ENCODE measurements at regions not wholly inside any gene's neighbourhood (a gene's known extent, or its start where the extent isn't known, plus 50 kb on each side); places are given as distances from the start of the nearest gene placed in this dataset.

DNA sequence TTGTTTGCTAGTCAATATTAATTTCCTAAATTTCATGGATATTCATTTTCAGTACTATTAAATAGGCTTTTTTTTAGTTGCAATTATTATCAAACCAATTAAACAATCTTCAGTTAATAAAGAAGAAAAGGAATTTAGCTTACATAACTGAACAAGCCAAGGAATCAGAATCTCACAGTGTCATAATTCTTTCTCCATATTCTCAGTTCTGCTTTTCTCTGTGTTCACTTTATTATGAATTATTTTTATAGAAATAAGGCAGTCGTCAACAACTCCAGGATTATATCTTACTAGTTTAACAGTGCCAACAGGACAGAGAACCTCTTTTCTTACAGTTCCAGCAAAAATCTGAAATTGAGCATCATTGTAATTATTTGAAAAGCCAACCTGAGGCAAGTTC is 221.7 kb downstream of the CGGBP1 start (continued):
- TF ChIP-seq, protein P1, sequence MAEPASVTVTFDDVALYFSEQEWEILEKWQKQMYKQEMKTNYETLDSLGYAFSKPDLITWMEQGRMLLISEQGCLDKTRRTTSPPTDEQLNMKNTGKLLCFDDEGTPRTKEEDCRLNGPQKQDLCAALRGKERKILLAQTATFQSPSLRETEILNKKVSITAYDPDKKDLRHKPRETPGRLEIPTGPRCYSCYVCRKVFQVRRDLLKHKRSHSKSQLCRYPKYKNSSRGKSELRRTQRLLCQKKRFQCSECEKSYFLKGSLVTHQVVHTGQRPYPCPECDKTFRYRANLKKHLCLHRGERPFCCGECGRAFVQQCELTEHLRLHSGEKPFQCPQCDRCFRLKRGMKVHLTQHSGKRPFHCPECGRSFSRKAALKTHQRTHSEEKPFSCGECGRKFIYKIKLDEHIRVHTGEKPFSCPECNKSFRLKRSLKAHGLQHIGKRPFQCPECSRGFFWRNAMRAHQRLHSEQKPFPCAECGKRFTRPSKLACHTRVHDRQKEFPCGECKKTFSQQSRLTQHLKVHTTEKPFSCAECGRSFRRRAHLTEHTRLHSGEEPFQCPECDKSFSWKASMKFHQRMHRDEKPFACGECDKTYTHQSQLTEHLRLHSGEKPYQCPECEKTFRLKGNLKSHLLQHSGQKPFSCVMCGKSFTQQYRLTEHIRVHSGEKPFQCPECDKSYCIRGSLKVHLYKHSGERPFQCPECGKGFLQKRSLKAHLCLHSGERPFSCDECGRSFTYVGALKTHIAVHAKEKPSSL (CRISPR knock-in tag; conservative IDR thresholded peaks at IDR 0.05) = no peak
- no peak for TF ChIP-seq SMAD4 (CRISPR knock-in tag; IDR thresholded peaks at IDR 0.05)
- TF ChIP-seq NFE2L1 (CRISPR knock-in tag; IDR thresholded peaks at IDR 0.05) = no peak
- TF ChIP-seq GRHL2 (CRISPR knock-in tag; IDR thresholded peaks at IDR 0.05; ENCODE audit: insufficient replicate concordance, severe bottlenecking) = no peak
- no peak for TF ChIP-seq NFATC4 (CRISPR knock-in tag; IDR thresholded peaks at IDR 0.05)
- TF ChIP-seq TP53 (CRISPR knock-in tag; IDR thresholded peaks at IDR 0.05) = no peak
- no peak for TF ChIP-seq NR1H2 (CRISPR knock-in tag; IDR thresholded peaks at IDR 0.05)
- TF ChIP-seq MLX (CRISPR knock-in tag; IDR thresholded peaks at IDR 0.05) = no peak
- no peak for TF ChIP-seq E2F4 (CRISPR knock-in tag; IDR thresholded peaks at IDR 0.05; ENCODE audit: borderline replicate concordance, low read depth)

DNA sequence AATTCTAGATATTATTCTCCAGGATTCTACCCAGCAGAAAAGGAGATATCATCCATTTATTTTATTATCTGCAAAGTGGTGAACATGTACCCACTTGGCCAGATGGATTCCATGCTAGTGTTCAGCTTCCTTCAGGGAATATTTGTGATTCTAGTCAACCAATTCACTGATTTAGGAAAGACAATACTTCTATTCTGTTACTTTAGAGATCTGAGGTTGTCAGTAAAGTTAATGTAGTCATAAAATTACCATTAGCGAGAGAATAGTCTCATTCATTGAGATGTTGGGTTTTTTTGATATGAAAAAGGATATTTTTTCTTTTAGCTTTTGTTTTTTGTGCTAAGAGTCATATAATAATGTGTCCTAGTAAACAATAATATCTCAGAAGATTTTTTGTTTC is 222.8 kb downstream of the CGGBP1 start:
- TF ChIP-seq ZBTB43 (CRISPR knock-in tag; IDR thresholded peaks at IDR 0.05) (no peak), MYBL2 (CRISPR knock-in tag; IDR thresholded peaks at IDR 0.05) (no peak)
- H3K27ac Mint-ChIP-seq = no peak overlapping the region
- DNase-seq (ENCODE audit: low spot score) = no peak
- H3K9me3 Mint-ChIP-seq = peaks cover 18% of the 10 kb centered on the region
- no peak for ATAC-seq
- no peak overlapping the region for H3K4me3 Mint-ChIP-seq
- ChIA-PET POLR2A (no interaction called here), CTCF (no interaction called here)
- no peaks in the 10 kb centered on the region for H3K4me1 Mint-ChIP-seq
- H3K27me3 Mint-ChIP-seq (ENCODE audit: low read depth) = no peaks in the 10 kb centered on the region
- H3K36me3 Mint-ChIP-seq = peaks cover 9% of the 10 kb centered on the region

- no peak for DNase-seq (ENCODE audit: low spot score)
- POLR2A ChIA-PET = no interaction called here
- Mint-ChIP-seq H3K36me3 (peaks cover 7% of the 10 kb centered on the region), H3K27me3 (ENCODE audit: low read depth) (no peaks in the 10 kb centered on the region), H3K27ac (no peak overlapping the region), H3K4me1 (no peaks in the 10 kb centered on the region), H3K9me3 (peaks cover 14% of the 10 kb centered on the region), H3K4me3 (no peak overlapping the region)
- ATAC-seq = no peak
- CTCF ChIA-PET = interaction anchor here (0.5 kb wide), 1 partner anchor 485 kb away, joined by 3 read pairs; no protein-coding TSS in a partner anchor
- TF ChIP-seq FOXK1 (CRISPR knock-in tag; IDR thresholded peaks at IDR 0.05) = no peak
- TF ChIP-seq ZBTB21 (CRISPR knock-in tag; IDR thresholded peaks at IDR 0.05; ENCODE audit: borderline replicate concordance) = no peak
- no peak for TF ChIP-seq ZNF512 (CRISPR knock-in tag; IDR thresholded peaks at IDR 0.05; ENCODE audit: borderline replicate concordance)
- TF ChIP-seq ATF1 (CRISPR knock-in tag; IDR thresholded peaks at IDR 0.05) = no peak
- no peak for TF ChIP-seq ZNF219 (CRISPR knock-in tag; IDR thresholded peaks at IDR 0.05; ENCODE audit: borderline replicate concordance)
- TF ChIP-seq ZNF263 (CRISPR knock-in tag; IDR thresholded peaks at IDR 0.05; ENCODE audit: low read depth) = no peak
- no peak for TF ChIP-seq ATF2 (CRISPR knock-in tag; IDR thresholded peaks at IDR 0.05; ENCODE audit: borderline replicate concordance, low read depth)
- no peak for TF ChIP-seq ZNF121 (CRISPR knock-in tag; IDR thresholded peaks at IDR 0.05)
- no peak for TF ChIP-seq ARID4B (CRISPR knock-in tag; IDR thresholded peaks at IDR 0.05; ENCODE audit: borderline replicate concordance)
- no peak for TF ChIP-seq ZNF423 (CRISPR knock-in tag; IDR thresholded peaks at IDR 0.05)
- TF ChIP-seq NFATC4 (CRISPR knock-in tag; IDR thresholded peaks at IDR 0.05) = no peak
Measured at GRCh38 chr3:87835236-87835635, 223.6 kb downstream of the CGGBP1 start.
